22Rv1 (cell line): ENCODE measurements at regions not wholly inside any gene's neighbourhood (a gene's known extent, or its start where the extent isn't known, plus 50 kb on each side); places are given as distances from the start of the nearest gene placed in this dataset.
A peak's percentile ranks its signal among the peaks of the same experiment; 100 is the strongest.

ENCODE experiments used
- H3K27ac ChIP-seq: fragments of 450-650 bp; 2 replicates; pipeline ENCODE4 v1.5.1; 2017
- ZFX ChIP-seq: fragments of 450-650 bp; IDR thresholded peaks from 2 replicates; pipeline ENCODE4 v1.6.1; 2017; ENCODE audit warnings: antibody characterized with exemption, borderline replicate concordance
- TF ChIP-seq, protein P1 (sequence below): fragments of 450-650 bp; IDR thresholded peaks from 2 replicates; pipeline ENCODE4 v1.5.1; 2017; ENCODE audit warnings: mild to moderate bottlenecking

DNA sequence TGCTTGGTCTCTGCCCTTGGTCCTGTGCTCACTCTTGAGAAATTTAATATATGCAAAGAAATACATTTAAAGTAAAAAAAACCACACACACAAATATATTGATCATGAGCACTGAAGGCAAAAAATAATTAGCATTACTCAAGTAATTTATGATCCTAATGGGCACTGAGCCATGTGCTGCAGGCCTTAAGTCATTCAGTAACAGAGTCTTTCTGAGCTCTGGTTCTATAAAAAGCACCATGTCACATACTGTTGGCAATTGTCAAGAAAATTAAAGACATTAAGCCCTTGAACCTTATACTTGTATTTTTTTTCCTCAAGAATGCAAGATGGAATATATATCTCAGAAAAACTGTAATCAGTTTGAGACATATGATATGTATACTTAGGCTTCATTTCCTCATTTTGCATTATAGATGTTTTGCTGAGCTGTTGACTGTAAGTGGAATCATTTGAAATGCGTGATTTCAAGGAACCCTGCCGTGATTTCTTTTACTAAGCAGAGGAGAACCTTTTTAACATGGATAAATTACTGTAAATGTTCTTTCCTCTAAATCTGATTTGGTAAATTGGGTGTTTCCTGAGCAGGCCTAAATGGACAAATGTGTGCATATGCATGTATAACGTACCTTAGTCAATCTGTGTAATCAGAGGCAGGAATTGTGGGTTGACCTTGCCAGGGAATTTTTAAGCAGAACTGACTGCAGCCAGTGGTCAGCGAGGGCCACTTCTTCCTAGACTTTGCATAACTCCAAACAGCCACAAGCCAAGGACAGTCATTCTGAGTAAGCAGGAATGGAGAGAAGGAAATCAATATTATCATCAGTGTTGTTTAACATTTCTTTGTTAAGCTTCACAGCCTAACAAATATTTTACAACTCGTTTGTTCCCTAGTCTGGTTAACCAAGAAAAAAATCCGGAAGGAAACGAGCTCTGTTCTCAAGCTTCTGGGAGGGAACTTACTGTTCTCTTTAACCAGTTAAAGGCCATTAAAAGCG, 191.5 kb upstream of the ATP5MC3 start:
- H3K27ac ChIP-seq: no peak overlapping the region
- TF ChIP-seq, protein P1, sequence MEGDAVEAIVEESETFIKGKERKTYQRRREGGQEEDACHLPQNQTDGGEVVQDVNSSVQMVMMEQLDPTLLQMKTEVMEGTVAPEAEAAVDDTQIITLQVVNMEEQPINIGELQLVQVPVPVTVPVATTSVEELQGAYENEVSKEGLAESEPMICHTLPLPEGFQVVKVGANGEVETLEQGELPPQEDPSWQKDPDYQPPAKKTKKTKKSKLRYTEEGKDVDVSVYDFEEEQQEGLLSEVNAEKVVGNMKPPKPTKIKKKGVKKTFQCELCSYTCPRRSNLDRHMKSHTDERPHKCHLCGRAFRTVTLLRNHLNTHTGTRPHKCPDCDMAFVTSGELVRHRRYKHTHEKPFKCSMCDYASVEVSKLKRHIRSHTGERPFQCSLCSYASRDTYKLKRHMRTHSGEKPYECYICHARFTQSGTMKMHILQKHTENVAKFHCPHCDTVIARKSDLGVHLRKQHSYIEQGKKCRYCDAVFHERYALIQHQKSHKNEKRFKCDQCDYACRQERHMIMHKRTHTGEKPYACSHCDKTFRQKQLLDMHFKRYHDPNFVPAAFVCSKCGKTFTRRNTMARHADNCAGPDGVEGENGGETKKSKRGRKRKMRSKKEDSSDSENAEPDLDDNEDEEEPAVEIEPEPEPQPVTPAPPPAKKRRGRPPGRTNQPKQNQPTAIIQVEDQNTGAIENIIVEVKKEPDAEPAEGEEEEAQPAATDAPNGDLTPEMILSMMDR: no peak
- TF ChIP-seq ZFX: no peak

DNA sequence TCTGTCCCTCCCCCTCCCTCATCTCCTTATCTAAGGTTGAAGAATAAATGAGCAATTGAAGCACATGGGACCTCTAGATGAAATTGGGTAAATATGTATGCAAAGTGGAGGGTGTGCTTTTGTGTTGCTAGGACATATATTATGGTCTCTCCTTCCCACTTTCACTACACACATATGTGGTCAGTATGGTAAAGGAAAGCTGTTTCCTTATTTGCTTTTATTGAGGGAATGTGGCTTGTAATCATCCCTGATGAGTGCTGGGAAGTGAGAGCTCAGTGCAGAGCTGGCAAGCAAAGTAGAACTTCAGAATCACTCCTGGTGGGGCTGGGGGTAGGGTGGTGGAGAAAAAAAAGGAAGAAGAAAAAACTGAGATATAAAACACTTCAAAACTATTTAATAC, 189.9 kb upstream of the ATP5MC3 start:
- TF ChIP-seq ZFX: no peak
- TF ChIP-seq, protein P1: no peak
- H3K27ac ChIP-seq: no peak overlapping the region

DNA sequence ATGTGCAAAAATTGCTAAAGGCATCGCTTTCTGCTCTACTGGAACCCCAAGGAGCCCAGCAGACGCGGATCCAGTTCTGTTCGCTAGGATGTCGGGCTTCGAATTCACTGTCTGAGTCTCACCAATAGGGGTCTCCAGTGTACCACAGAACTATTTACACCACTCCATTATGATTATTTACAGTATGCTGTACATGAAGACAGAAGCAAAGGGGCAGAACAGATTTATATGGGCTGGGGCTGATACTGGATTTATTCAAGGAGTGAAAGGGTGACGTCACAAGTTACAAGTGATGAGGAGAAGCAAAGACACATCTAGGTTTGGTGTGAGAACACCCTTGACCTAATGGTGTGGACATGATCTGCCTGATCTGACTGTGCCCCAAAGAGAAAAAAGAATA, 185.3 kb upstream of the ATP5MC3 start:
- H3K27ac ChIP-seq: no peak overlapping the region
- TF ChIP-seq, protein P1: peak; percentile 73
- TF ChIP-seq ZFX: no peak

DNA sequence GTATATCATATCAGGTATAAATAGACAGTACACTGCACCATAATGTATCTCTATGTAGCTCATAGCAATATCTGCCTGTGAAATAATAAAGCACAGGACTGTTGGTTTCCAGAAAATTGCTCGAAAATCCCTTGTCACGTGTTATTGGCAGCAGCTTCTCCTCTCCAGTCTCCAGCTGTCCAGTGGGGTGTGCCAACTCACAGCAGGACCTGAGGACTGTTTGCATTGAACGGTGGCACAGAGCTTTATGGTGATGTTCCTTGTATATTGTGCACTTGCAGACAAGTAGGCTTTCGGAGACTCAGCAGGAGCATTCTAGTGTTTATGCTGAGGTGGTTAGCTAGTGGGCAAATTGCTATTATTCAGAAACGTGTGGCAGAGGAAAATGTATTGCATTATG, 182.2 kb upstream of the ATP5MC3 start:
- TF ChIP-seq, protein P1: no peak
- no peak for TF ChIP-seq ZFX
- no peak overlapping the region for H3K27ac ChIP-seq

DNA sequence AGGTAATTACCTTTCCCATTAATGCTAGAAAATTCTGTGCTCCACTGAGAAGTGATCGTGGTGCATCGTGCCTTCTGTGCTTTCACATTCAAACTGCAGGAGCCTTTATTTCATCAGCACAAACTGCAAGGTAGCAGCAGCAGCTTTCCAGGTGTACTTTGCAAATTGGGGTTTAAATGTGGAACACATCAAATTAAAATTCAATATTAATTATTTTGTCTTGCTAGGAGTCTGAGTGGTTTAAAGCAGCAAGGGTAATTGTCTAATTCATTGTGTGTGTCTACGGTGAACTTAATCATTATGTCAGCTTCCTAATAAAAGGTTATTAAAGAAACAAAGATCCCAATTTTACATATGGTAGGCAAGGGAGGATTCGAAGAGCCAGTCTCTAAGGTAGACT, 180.8 kb upstream of the ATP5MC3 start:
- H3K27ac ChIP-seq: no peak overlapping the region
- no peak for TF ChIP-seq ZFX
- TF ChIP-seq, protein P1: no peak

DNA sequence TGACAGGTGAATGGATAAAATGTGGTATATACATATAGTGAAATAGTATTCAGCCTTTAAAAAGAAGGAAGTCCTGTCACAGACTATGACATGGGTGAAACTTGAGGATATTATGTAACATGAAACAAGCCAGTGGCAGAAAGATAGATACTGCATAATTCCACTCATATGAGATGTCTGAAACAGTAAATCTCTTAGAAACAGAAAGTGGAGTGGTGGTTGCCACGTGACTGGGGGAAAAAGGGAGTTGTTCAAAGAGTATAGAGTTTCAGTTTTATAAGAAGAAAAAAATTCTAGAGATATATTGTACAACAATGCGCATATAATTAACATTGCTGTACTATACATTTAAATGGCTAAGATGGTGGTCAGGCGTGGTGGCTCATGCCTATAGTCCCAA, 178.2 kb upstream of the ATP5MC3 start:
- H3K27ac ChIP-seq: no peak overlapping the region
- TF ChIP-seq ZFX: no peak
- TF ChIP-seq, protein P1: no peak

DNA sequence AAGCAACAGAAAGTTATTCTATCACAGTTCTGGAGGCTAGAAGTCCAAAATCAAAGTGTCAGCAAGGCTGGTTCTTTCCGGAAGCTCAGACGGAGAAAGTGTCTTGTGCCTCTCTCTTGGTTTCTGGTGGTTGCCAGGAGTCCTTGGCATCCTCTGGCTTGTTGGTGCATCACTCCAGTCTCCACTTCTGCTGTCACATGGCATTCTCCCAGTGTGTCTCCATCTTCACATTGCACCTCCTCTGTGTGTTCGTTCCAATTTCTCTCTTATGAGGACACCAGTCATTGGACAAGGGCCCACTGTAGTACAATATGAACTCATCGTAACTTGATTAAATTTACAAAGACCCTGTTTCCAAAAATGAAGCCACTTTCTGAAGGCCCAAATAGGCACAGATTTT, 175.4 kb upstream of the ATP5MC3 start:
- no peak overlapping the region for H3K27ac ChIP-seq
- TF ChIP-seq ZFX: no peak
- TF ChIP-seq, protein P1: no peak
